ENCODE measurements at regions not wholly inside any gene's neighbourhood (a gene's known extent, or its start where the extent isn't known, plus 50 kb on each side); places are given as distances from the start of the nearest gene placed in this dataset.

DNA sequence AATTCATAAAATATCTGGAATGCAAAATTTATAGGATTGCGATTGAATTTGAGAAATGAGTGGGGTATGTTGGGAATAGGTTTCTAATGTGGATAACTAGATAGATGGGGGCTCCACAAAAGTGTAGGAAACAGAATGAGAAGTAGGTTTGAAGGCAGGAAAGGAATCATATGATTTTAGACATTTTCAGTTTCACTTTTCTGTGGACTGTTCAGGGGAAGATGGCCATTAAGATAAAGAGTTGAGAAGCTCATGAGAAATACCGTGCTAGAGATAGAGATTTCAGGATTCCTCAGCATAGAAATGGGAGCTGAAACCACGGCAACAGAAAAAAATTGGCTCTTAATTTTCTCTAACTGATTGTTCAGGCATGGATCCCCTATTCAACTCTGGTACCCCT lies 163.4 kb upstream of the CD180 start:
- Histone ChIP-seq H3K4me1 (no peaks in the 10 kb centered on the region), H3K9me3 (no peaks in the 10 kb centered on the region), H3K27me3 (ENCODE audit: low read depth) (no peaks in the 10 kb centered on the region), H3K4me3 (no peak overlapping the region), H3K36me3 (replicated peaks) (no peaks in the 10 kb centered on the region)
- in situ Hi-C loops (cut with MboI; ENCODE audit: low sequenced_read_pairs), result no loop called here
- DNase-seq (ENCODE audit: low spot score in 2 of 2), result no peak

DNA sequence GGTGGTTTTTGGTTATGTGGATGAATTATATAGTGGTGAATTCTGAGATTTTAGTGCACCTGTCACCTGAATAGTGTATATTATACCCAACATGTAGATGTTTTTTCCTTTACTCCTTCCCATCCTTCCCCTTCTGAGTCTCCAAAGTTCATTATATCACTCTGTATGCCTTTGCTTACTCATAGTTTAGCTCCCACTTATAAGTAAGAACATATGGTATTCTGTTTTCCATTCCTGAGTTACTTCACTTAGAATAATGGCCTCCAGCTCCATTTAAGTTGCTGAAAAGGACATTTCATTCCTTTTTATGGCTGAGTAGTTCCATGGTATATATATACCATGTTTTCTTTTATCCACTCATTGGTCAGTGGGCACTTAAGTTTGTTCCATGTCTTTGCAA lies 161.6 kb upstream of the CD180 start:
- no peaks in the 10 kb centered on the region for H3K36me3 ChIP-seq (replicated peaks)
- in situ Hi-C loops (cut with MboI; ENCODE audit: low sequenced_read_pairs), result no loop called here
- DNase-seq (ENCODE audit: low spot score in 2 of 2), result no peak
- H3K9me3 ChIP-seq, result no peaks in the 10 kb centered on the region
- peaks cover 3% of the 10 kb centered on the region; the same call in 1 of the 2 replicates for H3K4me1 ChIP-seq
- H3K27me3 ChIP-seq (ENCODE audit: low read depth), result no peaks in the 10 kb centered on the region
- no peak overlapping the region for H3K4me3 ChIP-seq

DNA sequence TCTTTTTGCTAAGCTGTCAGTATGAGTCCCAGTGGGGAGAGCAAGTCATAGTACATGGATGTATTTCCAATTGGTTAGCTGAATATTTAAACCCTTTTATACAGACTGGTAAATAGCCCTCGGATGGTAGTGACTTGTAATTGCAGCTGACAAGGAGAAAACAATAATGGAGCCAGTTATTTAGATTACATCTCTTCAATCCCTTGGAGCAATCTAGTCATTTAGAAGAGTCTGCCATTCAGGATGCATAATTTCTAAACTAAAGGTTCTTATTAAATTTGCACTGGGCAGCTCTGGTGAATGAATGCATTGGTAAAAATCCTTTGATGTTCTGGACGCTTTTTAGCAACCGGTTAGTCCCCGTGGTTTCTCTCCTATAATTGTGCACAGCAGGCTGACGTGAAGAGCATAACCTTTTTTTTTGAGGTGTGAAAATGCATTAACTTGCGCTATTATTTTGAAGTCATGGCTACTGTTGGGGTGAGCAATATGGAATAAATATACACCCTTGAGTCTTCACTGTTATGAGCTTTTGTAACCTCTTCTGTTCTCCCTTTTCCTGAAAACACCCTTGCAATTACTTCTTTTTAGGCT lies 158.6 kb upstream of the CD180 start:
- no peaks in the 10 kb centered on the region for H3K36me3 ChIP-seq (replicated peaks)
- no peak for DNase-seq (ENCODE audit: low spot score in 2 of 2)
- H3K9me3 ChIP-seq, result no peaks in the 10 kb centered on the region
- in situ Hi-C loops (cut with MboI; ENCODE audit: low sequenced_read_pairs), result no loop called here
- H3K4me3 ChIP-seq, result no peak overlapping the region
- H3K27me3 ChIP-seq (ENCODE audit: low read depth), result no peaks in the 10 kb centered on the region
- H3K4me1 ChIP-seq, result peaks cover 5% of the 10 kb centered on the region; the same call in 1 of the 2 replicates

DNA sequence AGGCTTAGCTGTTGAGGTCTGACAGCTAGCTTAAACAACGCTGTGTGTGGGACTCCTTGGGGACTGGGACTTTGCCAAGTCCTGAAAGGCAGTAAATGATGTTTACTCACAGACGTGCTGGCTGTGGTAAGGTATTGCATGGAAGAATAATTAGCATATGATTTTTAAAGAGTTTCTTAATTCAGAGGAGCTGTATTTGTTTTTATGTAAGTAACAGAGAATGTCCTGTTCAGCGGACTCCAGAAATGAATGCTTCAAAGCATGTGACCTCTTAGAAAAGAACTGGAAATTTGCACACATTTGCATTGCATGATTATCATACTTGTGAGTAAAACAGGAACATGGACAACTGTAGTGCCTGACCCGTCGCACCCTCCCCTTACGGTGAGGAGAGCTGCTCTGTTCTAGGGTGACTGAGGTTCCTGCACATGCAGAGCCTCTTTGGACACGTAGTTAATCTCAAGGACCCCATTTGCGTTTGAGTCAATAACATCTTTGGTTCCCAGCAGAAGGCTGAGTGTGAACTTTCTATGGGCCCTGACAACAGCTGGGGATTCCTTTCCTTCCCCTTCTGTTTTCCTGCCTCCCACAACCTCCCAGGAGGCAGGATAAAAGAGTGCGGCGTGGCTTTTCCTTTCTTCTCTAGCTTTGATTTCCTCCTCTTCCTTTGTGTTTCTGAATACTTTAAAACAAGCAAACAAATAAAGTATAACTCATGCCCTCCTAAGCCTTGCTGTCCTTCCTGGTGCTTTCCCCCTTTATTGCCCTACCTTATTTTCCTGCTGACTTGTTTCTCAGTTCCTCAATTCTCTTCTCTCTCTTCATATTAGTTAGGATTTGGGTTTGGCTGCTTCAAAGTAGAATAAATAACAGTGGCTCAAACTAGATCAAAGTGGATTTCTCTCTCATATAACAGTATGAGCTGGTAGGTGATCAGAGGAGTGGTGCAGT lies 157.2 kb upstream of the CD180 start:
- Histone ChIP-seq H3K4me3 (no peak overlapping the region), H3K4me1 (peaks cover 5% of the 10 kb centered on the region; the same call in 1 of the 2 replicates), H3K9me3 (no peaks in the 10 kb centered on the region), H3K36me3 (replicated peaks) (no peaks in the 10 kb centered on the region), H3K27me3 (ENCODE audit: low read depth) (no peaks in the 10 kb centered on the region)
- DNase-seq (ENCODE audit: low spot score in 2 of 2), result peak; percentile 43 to 62
- in situ Hi-C loops (cut with MboI; ENCODE audit: low sequenced_read_pairs), result no loop called here

DNA sequence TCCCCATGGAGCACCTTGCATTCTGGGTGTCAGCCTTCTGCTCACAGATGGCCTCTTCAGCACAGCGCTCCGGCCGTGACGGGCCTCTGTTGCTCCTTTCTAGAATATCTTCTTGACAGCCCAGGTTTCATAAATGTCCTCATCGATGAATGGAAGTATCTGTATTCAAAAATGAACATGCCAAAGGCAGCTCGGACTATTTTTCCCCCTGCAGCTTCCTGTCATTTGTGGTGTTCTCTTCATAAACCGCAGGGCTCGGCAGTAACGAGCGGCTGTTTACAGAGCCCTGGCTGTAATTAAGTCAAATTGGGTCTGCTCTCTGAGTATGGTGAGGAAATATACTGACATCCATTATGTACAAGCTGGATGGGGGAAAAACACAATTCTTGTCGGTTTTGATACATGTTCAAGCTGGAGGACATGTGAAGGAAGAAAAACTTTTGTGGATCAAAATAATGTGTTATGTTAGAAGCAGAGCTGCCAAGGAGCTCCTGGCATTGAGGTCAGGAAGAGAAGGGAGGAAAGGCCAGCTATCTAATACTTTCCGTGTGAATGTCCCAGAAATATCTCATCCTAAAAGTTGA lies 154.1 kb upstream of the CD180 start:
- H3K4me3 ChIP-seq, result no peak overlapping the region
- no peaks in the 10 kb centered on the region for H3K9me3 ChIP-seq
- no peaks in the 10 kb centered on the region for H3K27me3 ChIP-seq (ENCODE audit: low read depth)
- no peak for DNase-seq (ENCODE audit: low spot score in 2 of 2)
- H3K36me3 ChIP-seq (replicated peaks), result no peaks in the 10 kb centered on the region
- in situ Hi-C loops (cut with MboI; ENCODE audit: low sequenced_read_pairs), result no loop called here
- H3K4me1 ChIP-seq, result peaks cover 25% of the 10 kb centered on the region

DNA sequence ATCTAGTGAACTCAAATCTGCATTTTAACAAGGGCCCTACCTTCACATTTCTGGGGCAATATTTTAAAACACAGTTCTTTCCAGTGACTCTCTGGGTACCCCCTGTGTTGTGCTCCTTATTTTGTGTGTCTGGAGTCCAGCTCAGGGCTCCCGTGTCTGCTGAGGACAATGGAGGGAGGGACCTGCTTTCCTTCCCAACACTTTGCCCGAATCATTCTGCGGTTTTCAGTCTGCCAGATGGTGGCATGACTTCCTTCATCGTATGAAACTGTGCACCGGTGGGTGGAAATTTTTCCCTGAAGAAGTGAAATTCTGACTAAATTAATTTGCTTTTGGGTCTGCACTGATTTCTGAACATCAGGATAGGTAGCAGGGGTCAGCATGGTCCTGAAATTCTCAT lies 153.6 kb upstream of the CD180 start:
- in situ Hi-C loops (cut with MboI; ENCODE audit: low sequenced_read_pairs), result no loop called here
- H3K4me3 ChIP-seq, result no peak overlapping the region

DNA sequence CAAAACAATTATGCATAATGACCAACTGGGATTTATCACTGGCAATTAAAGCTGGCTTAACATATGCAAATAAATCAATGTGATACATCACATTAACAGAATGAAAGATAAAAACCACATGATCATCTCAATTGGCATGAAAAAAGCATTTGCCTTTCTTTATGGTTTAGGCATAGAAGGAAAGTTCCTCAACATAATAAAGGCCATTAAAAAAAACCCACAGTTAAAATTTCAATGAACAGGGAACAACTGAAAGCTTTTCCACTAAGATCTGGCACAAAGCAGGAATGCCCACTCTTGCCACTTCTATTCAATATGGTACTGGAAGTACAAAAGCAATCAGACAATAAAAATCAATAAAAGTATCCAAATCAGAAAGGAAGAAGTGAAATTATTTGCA lies 151.2 kb upstream of the CD180 start:
- no peaks in the 10 kb centered on the region for H3K27me3 ChIP-seq (ENCODE audit: low read depth)
- H3K9me3 ChIP-seq, result 0 out of 2 replicates have a peak, but pooled peaks cover 4% of the 10 kb centered on the region
- no peaks in the 10 kb centered on the region for H3K36me3 ChIP-seq (replicated peaks)
- no peak overlapping the region for H3K4me3 ChIP-seq
- DNase-seq (ENCODE audit: low spot score in 2 of 2), result peak; percentile 59 to 96
- in situ Hi-C loops (cut with MboI; ENCODE audit: low sequenced_read_pairs), result no loop called here
- H3K4me1 ChIP-seq, result peaks cover 20% of the 10 kb centered on the region

More for the DNA sequence above, 153.6 kb upstream of the CD180 start:
- no peaks in the 10 kb centered on the region for H3K9me3 ChIP-seq
- no peak for DNase-seq (ENCODE audit: low spot score in 2 of 2)
- no peaks in the 10 kb centered on the region for H3K36me3 ChIP-seq (replicated peaks)
- H3K4me1 ChIP-seq, result peaks cover 25% of the 10 kb centered on the region
- H3K27me3 ChIP-seq (ENCODE audit: low read depth), result no peaks in the 10 kb centered on the region

DNA sequence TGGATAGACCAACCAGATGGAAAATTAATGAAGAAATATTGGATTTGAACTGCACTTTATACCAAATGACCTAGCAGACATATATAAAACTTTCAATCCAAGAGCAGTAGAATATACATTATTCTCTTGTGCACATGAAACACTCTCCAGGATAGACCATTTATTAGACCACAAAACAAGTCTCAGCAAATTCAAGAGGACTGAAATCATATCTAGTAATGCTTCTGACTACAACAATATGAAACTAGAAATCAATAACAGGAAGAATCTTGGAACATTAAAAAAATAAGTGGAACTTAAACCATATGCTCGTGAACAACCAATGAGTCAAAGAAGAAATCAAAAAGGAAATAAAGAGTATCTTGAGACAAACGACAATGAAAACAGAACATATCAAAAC lies 150.0 kb upstream of the CD180 start:
- no peaks in the 10 kb centered on the region for H3K27me3 ChIP-seq (ENCODE audit: low read depth)
- H3K4me1 ChIP-seq, result peaks cover 20% of the 10 kb centered on the region
- in situ Hi-C loops (cut with MboI; ENCODE audit: low sequenced_read_pairs), result no loop called here
- no peak for DNase-seq (ENCODE audit: low spot score in 2 of 2)
- no peak overlapping the region for H3K4me3 ChIP-seq
- H3K9me3 ChIP-seq, result 0 out of 2 replicates have a peak, but pooled peaks cover 4% of the 10 kb centered on the region
- no peaks in the 10 kb centered on the region for H3K36me3 ChIP-seq (replicated peaks)

DNA sequence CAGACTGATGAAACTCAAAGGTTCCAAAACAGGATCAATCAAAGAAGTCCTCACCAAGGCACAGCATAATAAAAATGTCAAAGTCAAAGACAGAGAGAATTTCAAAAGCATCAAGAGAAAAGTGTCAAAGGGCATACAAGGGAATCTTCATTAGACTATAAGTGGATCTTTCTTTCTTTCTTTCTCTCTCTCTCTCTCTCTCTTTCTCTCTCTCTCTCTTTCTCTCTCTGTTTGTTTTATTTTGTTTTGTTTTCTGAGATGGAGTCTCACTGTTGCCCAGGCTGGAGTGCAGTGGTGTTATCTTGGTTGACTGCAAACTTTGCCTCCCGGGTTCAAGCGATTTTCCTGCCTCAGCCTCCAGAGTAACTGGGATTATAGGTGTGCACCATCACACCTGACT lies 148.3 kb upstream of the CD180 start:
- in situ Hi-C loops (cut with MboI; ENCODE audit: low sequenced_read_pairs), result no loop called here
- Histone ChIP-seq H3K4me1 (peaks cover 20% of the 10 kb centered on the region), H3K9me3 (0 out of 2 replicates have a peak, but pooled peaks cover 4% of the 10 kb centered on the region), H3K36me3 (replicated peaks) (no peaks in the 10 kb centered on the region), H3K27me3 (ENCODE audit: low read depth) (no peaks in the 10 kb centered on the region), H3K4me3 (no peak overlapping the region)
- no peak for DNase-seq (ENCODE audit: low spot score in 2 of 2)

DNA sequence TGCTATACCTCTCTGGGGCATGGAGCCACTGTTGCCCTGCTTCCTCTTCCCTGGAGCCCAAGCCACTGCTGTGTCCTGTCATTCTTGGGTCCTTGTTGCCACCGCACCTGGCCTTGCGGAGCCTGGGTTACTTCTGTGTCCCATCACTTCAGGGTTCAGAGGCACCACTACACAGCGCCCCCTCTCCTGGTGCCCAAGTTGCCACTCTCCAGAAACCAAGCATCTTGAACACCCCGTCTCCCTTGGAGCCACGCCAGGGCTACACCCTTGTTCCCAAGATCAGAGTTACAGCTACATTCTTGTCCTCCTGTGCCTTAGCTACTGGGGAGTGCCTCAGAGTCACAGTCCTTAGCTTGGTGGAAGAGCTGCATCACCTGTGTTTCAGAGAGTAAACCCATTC lies 147.2 kb upstream of the CD180 start:
- H3K27me3 ChIP-seq (ENCODE audit: low read depth), result no peaks in the 10 kb centered on the region
- H3K4me3 ChIP-seq, result no peak overlapping the region
- in situ Hi-C loops (cut with MboI; ENCODE audit: low sequenced_read_pairs), result no loop called here
- DNase-seq (ENCODE audit: low spot score in 2 of 2), result no peak
- H3K36me3 ChIP-seq (replicated peaks), result no peaks in the 10 kb centered on the region
- 0 out of 2 replicates have a peak, but pooled peaks cover 4% of the 10 kb centered on the region for H3K9me3 ChIP-seq
- peaks cover 20% of the 10 kb centered on the region for H3K4me1 ChIP-seq

DNA sequence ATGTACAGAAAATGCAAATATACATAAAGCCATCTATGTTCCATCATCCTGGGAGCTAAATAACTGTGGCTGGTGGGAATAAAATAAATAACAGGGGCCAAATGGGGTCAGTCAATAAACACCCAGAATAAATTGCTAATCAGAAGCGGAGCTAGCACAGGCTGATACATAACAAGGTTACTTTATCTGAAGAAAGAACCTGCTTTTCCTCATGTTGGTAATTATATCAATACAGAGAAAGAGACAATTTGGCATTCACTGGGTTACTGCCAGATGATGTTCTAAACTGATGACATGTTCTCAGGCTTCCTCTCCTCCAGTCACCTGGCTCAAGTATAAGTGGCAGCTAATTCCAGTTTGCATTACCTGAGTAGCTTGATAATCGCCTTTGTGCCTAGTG lies 144.9 kb upstream of the CD180 start:
- in situ Hi-C loops (cut with MboI; ENCODE audit: low sequenced_read_pairs), result no loop called here
- 0 out of 2 replicates have a peak, but pooled peaks cover 4% of the 10 kb centered on the region for H3K9me3 ChIP-seq
- H3K4me1 ChIP-seq, result peaks cover 3% of the 10 kb centered on the region
- no peaks in the 10 kb centered on the region for H3K36me3 ChIP-seq (replicated peaks)
- no peaks in the 10 kb centered on the region for H3K27me3 ChIP-seq (ENCODE audit: low read depth)
- no peak for DNase-seq (ENCODE audit: low spot score in 2 of 2)
- H3K4me3 ChIP-seq, result no peak overlapping the region

DNA sequence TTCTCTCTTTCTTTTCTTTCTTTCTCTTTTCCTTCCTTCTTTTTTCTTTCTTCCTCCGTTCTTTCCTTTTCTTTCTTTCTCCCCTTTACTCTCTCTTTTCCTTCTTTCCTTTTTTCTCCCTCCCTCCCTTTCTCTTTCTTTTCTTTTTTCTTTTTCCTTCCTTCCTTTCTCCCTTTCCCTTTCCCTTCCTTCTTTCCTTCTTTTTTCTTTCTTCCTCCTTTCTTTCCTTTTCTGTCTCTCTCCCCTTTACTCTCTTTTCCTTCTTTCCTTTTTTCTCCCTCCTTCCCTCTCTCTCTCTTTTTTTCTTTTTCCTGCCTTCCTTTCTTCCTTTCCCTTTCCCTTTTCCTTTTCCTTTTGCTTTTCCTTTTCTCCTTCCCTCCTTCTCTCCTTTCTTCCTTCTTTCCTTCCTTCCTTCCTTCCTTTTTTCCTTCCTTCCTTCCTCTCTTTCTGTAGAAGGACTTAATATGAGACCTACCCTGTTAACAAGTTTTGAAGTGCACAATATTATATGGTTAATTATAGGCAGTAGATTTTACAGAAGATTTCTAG lies 142.7 kb upstream of the CD180 start:
- Histone ChIP-seq H3K4me3 (no peak overlapping the region), H3K27me3 (ENCODE audit: low read depth) (no peaks in the 10 kb centered on the region), H3K4me1 (no peaks in the 10 kb centered on the region), H3K36me3 (replicated peaks) (no peaks in the 10 kb centered on the region), H3K9me3 (no peaks in the 10 kb centered on the region)
- in situ Hi-C loops (cut with MboI; ENCODE audit: low sequenced_read_pairs), result no loop called here
- DNase-seq (ENCODE audit: low spot score in 2 of 2), result no peak

DNA sequence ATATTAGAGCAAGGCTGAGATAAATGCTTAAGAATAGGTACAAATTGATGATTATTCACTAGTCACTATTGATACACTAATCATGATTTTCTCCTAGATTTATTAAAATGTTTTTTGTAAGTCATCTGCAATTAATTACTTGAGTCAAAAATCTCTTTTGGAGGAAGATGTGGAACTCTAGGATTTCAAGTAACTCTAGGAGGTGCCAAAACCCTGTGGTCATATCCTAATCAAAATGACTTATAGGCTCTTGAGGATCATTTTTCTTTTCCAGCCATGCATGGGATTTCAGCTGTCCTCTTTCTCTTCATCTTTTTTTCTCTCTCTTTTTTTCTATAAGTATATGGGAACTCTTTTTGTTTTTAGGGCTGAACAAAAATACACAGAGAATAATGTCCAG lies 141.8 kb upstream of the CD180 start:
- H3K27me3 ChIP-seq (ENCODE audit: low read depth), result no peaks in the 10 kb centered on the region
- H3K9me3 ChIP-seq, result no peaks in the 10 kb centered on the region
- in situ Hi-C loops (cut with MboI; ENCODE audit: low sequenced_read_pairs), result no loop called here

DNA sequence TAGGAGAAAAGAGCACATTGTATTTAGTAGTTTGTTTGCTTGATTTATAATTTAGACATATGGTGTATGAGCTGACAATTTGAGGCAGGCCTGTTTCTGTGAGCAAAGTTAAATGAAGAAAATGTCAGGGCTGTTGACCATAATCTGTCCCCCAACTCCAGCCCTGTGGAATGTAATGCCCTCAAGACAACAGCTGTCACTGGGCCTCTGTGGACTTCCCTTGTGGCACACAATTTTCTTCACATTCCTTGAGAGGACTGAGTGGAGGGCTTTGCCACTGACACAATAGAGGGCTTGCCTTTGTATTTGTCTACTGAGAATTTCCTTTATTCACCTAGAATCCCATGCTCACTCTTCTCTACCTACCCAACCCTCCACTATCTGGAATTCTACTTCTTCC lies 141.2 kb upstream of the CD180 start:
- Histone ChIP-seq H3K4me1 (no peaks in the 10 kb centered on the region), H3K27me3 (ENCODE audit: low read depth) (no peaks in the 10 kb centered on the region), H3K4me3 (no peak overlapping the region), H3K9me3 (no peaks in the 10 kb centered on the region; the same call in 1 of the 2 replicates), H3K36me3 (replicated peaks) (no peaks in the 10 kb centered on the region)
- DNase-seq (ENCODE audit: low spot score in 2 of 2), result no peak
- in situ Hi-C loops (cut with MboI; ENCODE audit: low sequenced_read_pairs), result no loop called here

More for the DNA sequence above, 141.8 kb upstream of the CD180 start:
- DNase-seq (ENCODE audit: low spot score in 2 of 2), result no peak
- no peaks in the 10 kb centered on the region for H3K4me1 ChIP-seq
- H3K36me3 ChIP-seq (replicated peaks), result no peaks in the 10 kb centered on the region
- no peak overlapping the region for H3K4me3 ChIP-seq

Measured in HAP-1 (cell line).